Stomach (tissue), 4 donors: ENCODE measurements at regions not wholly inside any gene's neighbourhood (a gene's known extent, or its start where the extent isn't known, plus 50 kb on each side); places are given as distances from the start of the nearest gene placed in this dataset.

Experiments
- POLR2A ChIP-seq, 4 donors: fragments of 450-650 bp; IDR thresholded peaks; one replicate each; pipeline ENCODE4 v1.6.1; 2016; ENCODE audit warnings: antibody characterized with exemption in 4 of 4, control low read depth in 2 of 4, mild to moderate bottlenecking in 1 of 4, moderate library complexity in 1 of 4
- TF ChIP-seq, protein P1 (sequence below), 7 experiments: fragments of 450-650 bp in 4 of 7; fragments of 200-600 bp in 3 of 7; sonication (generic) in 3 of 7; IDR thresholded peaks; one replicate each; pipeline ENCODE4 v1.5.1; 2016 to 2019; ENCODE audit warnings: antibody characterized with exemption in 7 of 7, control low read depth in 2 of 7, mild to moderate bottlenecking in 1 of 7

DNA sequence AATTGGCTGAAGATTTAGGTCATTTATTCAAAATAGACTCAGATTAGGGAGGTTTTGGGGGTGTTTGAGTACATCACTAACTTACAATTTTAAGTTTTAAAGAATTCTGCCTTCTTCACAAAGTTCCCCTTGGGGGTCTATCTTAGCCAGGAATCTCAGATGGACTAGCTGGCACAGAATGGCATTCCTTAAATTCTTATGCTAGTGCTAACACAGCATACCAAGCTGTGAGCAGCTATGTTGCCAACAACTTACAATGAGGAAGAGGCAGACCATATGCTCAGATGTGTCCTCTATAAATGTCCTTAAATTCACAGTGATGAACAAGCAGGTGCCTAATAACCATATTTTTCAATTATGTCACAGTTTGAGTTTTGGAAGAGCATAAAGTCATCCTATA lies 60.9 kb upstream of the NPHP3 start:
- TF ChIP-seq, protein P1, sequence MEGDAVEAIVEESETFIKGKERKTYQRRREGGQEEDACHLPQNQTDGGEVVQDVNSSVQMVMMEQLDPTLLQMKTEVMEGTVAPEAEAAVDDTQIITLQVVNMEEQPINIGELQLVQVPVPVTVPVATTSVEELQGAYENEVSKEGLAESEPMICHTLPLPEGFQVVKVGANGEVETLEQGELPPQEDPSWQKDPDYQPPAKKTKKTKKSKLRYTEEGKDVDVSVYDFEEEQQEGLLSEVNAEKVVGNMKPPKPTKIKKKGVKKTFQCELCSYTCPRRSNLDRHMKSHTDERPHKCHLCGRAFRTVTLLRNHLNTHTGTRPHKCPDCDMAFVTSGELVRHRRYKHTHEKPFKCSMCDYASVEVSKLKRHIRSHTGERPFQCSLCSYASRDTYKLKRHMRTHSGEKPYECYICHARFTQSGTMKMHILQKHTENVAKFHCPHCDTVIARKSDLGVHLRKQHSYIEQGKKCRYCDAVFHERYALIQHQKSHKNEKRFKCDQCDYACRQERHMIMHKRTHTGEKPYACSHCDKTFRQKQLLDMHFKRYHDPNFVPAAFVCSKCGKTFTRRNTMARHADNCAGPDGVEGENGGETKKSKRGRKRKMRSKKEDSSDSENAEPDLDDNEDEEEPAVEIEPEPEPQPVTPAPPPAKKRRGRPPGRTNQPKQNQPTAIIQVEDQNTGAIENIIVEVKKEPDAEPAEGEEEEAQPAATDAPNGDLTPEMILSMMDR (IDR thresholded peaks at IDR 0.05): no peak
- TF ChIP-seq POLR2A (IDR thresholded peaks at IDR 0.05): no peak
